ENCODE measurements at regions not wholly inside any gene's neighbourhood (a gene's known extent, or its start where the extent isn't known, plus 50 kb on each side); places are given as distances from the start of the nearest gene placed in this dataset.
"Not testable (repeated sequence)": the region's sequence is repeated elsewhere in the genome, so short reads cannot be mapped to it uniquely, and the experiment has no call there.

DNA sequence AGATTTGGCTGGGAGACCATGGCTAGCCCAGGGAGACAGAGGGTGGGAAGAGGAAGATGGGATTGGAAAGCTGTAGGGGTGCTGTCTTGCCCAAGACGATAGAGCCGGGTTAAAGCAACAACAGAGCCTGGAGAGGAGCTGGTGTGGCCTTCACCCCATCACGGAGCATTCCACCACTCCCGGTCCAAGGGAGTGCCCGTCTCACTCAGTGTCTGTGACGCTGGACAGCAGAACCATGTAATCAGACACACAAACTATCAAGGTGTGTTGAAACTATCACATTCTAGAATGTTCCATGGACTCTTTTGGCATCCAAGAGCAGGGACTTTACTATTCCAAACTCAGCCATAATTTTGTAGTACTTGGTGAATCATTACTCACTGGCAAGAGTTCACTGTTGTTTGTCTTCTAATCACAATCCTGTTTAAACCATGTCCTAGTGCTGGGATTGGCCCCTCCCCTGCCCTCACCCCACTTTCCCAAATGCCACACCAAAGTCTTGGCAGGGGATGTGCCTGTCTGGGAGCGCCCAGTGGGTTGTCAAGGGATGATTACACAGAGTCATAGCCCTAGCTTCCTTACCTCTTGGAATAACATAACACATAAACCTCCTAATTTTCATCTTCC is 187.4 kb downstream of the LAT start:
- CTCF ChIA-PET (ENCODE audit: low intra/inter-chr PET ratio, low total read pairs); POLR2A ChIA-PET; H3K9ac ChIP-seq (ENCODE audit: insufficient read depth, low read depth, low read length); H3K4me1 ChIP-seq (ENCODE audit: insufficient read depth, low read length); ATAC-seq; H3K27me3 ChIP-seq (ENCODE audit: control insufficient read depth in 1 of 2, insufficient read depth in 2 of 2, low read length in 2 of 2); H3K4me3 ChIP-seq (replicated peaks in 1 of 3; ENCODE audit: insufficient read depth in 1 of 3, low read depth in 2 of 3, low read length in 3 of 3); H3K79me2 ChIP-seq (ENCODE audit: insufficient read depth, low read length); in situ Hi-C loops (cut with HindIII; ENCODE audit: extremely low pct_ligation_motif_present, low pct_unique_long_range_greater_than_20kb); H4K20me1 ChIP-seq (ENCODE audit: insufficient read depth, low read length); intact Hi-C loops (cut with micrococcal nuclease; ENCODE audit: unreplicated experiment); H2AFZ ChIP-seq (ENCODE audit: low read length); H3K36me3 ChIP-seq (replicated peaks in 1 of 2; ENCODE audit: control insufficient read depth in 1 of 2, insufficient read depth in 2 of 2, low read length in 2 of 2); BruUV-seq (replicated peaks); DNase-seq (ENCODE audit: low spot score); H3K4me2 ChIP-seq (ENCODE audit: low read depth, low read length); H3K27ac ChIP-seq (ENCODE audit: extremely low read length, insufficient read depth, low read length): not testable (repeated sequence)
- WGBS (ENCODE audit: low lambda C conversion rate): 20% methylated on average over 7 of the region's 7 CpGs
- FAIRE-seq: peak; percentile 36
- H3K9me3 ChIP-seq (ENCODE audit: low read length): peaks cover 12% of the 10 kb centered on the region; the same call in 1 of the 2 replicates

DNA sequence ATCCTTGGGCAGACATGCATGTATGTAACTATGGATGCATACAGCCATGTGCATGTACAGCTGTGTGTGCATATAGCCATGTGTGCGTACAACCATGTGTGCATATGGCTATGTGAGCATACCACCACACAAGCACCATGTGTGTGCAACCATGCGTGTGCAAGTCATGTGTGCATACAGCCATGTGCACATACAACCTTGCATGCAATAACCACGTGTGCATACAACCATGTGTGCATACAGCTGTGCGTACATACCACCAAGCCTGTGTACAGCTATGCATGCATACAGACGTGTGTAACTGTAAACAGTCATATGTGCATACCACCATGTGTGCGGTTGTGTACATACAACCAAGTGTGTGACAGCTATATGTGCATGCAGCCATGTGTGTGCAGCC is 186.4 kb downstream of the LAT start:
- FAIRE-seq; BruUV-seq (replicated peaks); H3K27ac ChIP-seq (ENCODE audit: extremely low read length, insufficient read depth, low read length); POLR2A ChIA-PET; H3K4me2 ChIP-seq (ENCODE audit: low read depth, low read length); H3K27me3 ChIP-seq (ENCODE audit: control insufficient read depth in 1 of 2, insufficient read depth in 2 of 2, low read length in 2 of 2); in situ Hi-C loops (cut with HindIII; ENCODE audit: extremely low pct_ligation_motif_present, low pct_unique_long_range_greater_than_20kb); intact Hi-C loops (cut with micrococcal nuclease; ENCODE audit: unreplicated experiment); H2AFZ ChIP-seq (ENCODE audit: low read length); H4K20me1 ChIP-seq (ENCODE audit: insufficient read depth, low read length); H3K9ac ChIP-seq (ENCODE audit: insufficient read depth, low read depth, low read length); H3K36me3 ChIP-seq (replicated peaks in 1 of 2; ENCODE audit: control insufficient read depth in 1 of 2, insufficient read depth in 2 of 2, low read length in 2 of 2); H3K4me3 ChIP-seq (replicated peaks in 1 of 3; ENCODE audit: insufficient read depth in 1 of 3, low read depth in 2 of 3, low read length in 3 of 3); CTCF ChIA-PET (ENCODE audit: low intra/inter-chr PET ratio, low total read pairs); ATAC-seq; H3K79me2 ChIP-seq (ENCODE audit: insufficient read depth, low read length); H3K4me1 ChIP-seq (ENCODE audit: insufficient read depth, low read length); DNase-seq (ENCODE audit: low spot score): not testable (repeated sequence)
- TF ChIP-seq, protein P1, sequence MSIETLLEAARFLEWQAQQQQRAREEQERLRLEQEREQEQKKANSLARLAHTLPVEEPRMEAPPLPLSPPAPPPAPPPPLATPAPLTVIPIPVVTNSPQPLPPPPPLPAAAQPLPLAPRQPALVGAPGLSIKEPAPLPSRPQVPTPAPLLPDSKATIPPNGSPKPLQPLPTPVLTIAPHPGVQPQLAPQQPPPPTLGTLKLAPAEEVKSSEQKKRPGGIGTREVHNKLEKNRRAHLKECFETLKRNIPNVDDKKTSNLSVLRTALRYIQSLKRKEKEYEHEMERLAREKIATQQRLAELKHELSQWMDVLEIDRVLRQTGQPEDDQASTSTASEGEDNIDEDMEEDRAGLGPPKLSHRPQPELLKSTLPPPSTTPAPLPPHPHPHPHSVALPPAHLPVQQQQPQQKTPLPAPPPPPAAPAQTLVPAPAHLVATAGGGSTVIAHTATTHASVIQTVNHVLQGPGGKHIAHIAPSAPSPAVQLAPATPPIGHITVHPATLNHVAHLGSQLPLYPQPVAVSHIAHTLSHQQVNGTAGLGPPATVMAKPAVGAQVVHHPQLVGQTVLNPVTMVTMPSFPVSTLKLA (IDR thresholded peaks at IDR 0.05): peak; percentile 99
- 52% methylated on average over 5 of the region's 6 CpGs for WGBS (ENCODE audit: low lambda C conversion rate)
- peaks cover 12% of the 10 kb centered on the region; the same call in 1 of the 2 replicates for H3K9me3 ChIP-seq (ENCODE audit: low read length)

DNA sequence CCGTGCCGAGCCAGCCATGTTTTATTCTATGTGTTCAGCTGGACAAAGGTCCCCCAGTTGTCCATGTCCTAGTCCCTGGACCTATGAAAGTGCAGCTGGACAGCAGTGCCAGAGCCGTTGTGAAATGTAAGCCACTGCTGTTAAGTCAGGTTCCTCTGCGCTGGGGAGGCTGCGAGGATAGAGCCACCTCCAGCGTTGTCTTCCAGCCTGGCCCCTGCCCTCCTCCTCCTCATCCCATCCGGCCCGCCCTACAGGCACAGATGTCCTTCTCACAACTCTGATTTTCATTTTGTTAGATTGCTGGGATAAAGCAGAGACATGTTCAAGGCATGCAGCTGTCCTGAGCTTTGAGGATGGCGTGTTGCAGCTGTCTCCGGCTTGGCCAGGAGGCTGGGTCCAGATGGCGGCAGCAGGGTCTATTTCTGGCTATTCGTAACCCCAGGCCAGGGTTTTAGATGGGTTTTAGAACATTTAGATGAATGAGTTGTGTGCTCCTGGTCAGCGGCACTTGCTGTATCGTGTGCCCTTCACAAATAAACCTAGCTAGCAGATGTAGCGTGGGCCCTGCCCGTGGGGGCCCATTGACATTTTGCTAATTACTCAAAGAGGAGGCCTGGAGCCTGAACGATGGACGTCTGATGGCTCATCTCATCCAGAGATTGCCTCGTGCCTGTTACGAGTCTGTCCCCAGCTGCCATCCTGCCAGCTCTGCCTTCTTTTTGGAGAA is 185.7 kb downstream of the LAT start:
- not testable (repeated sequence) for H3K4me2 ChIP-seq (ENCODE audit: low read depth, low read length)

More for the DNA sequence above, 185.7 kb downstream of the LAT start:
- H3K4me1 ChIP-seq (ENCODE audit: insufficient read depth, low read length); in situ Hi-C loops (cut with HindIII; ENCODE audit: extremely low pct_ligation_motif_present, low pct_unique_long_range_greater_than_20kb); H2AFZ ChIP-seq (ENCODE audit: low read length); BruUV-seq (replicated peaks); intact Hi-C loops (cut with micrococcal nuclease; ENCODE audit: unreplicated experiment); POLR2A ChIA-PET; DNase-seq (ENCODE audit: low spot score); CTCF ChIA-PET (ENCODE audit: low intra/inter-chr PET ratio, low total read pairs); FAIRE-seq; H3K4me3 ChIP-seq (replicated peaks in 1 of 3; ENCODE audit: insufficient read depth in 1 of 3, low read depth in 2 of 3, low read length in 3 of 3); H4K20me1 ChIP-seq (ENCODE audit: insufficient read depth, low read length); H3K79me2 ChIP-seq (ENCODE audit: insufficient read depth, low read length); H3K27me3 ChIP-seq (ENCODE audit: control insufficient read depth in 1 of 2, insufficient read depth in 2 of 2, low read length in 2 of 2); H3K9ac ChIP-seq (ENCODE audit: insufficient read depth, low read depth, low read length); ATAC-seq; H3K36me3 ChIP-seq (replicated peaks in 1 of 2; ENCODE audit: control insufficient read depth in 1 of 2, insufficient read depth in 2 of 2, low read length in 2 of 2); H3K27ac ChIP-seq (ENCODE audit: extremely low read length, insufficient read depth, low read length): not testable (repeated sequence)
- 67% methylated on average over 16 of the region's 20 CpGs for WGBS (ENCODE audit: low lambda C conversion rate)
- peaks cover 12% of the 10 kb centered on the region; the same call in 1 of the 2 replicates for H3K9me3 ChIP-seq (ENCODE audit: low read length)

Measured in HepG2 (cell line).